GM18519 (cell line): ENCODE measurements at regions not wholly inside any gene's neighbourhood (a gene's known extent, or its start where the extent isn't known, plus 50 kb on each side); places are given as distances from the start of the nearest gene placed in this dataset.
"Not testable (repeated sequence)": the region's sequence is repeated elsewhere in the genome, so short reads cannot be mapped to it uniquely, and the experiment has no call there.

Experiments used
- ATAC-seq: cut with Tn5 transposase; IDR thresholded peaks from one replicate; pipeline ENCODE4 v1.9.1; 2021; ENCODE audit warnings: mild to moderate bottlenecking, moderate library complexity; ENCODE audit not compliant: unreplicated experiment, low FRiP score

GRCh38 chr2:228465408-228465807 lies 283.9 kb upstream of the SPHKAP start:
- ATAC-seq = no peak

GRCh38 chr2:228458364-228458763 lies 276.9 kb upstream of the SPHKAP start:
- ATAC-seq = no peak

- no peak for ATAC-seq
These were observed 265.9 kb upstream of the SPHKAP start for GRCh38 chr2:228447266-228447915.

- ATAC-seq = no peak
These were observed 265.2 kb upstream of the SPHKAP start for GRCh38 chr2:228446734-228447133.

GRCh38 chr2:228444161-228444560 lies 262.7 kb upstream of the SPHKAP start:
- ATAC-seq = no peak

GRCh38 chr2:228433721-228434120 lies 252.2 kb upstream of the SPHKAP start:
- no peak for ATAC-seq

- ATAC-seq = no peak
These were observed 250.6 kb upstream of the SPHKAP start for GRCh38 chr2:228432116-228432515.

GRCh38 chr2:228430986-228431385 lies 249.5 kb upstream of the SPHKAP start:
- ATAC-seq = no peak

GRCh38 chr2:228426502-228427216 lies 245.2 kb upstream of the SPHKAP start:
- no peak for ATAC-seq

- not testable (repeated sequence) for ATAC-seq
These were observed 244.0 kb upstream of the SPHKAP start for GRCh38 chr2:228425411-228426060.

GRCh38 chr2:228417956-228418355 lies 236.5 kb upstream of the SPHKAP start:
- no peak for ATAC-seq

GRCh38 chr2:228417526-228417925 lies 236.0 kb upstream of the SPHKAP start:
- ATAC-seq = no peak

- no peak for ATAC-seq
These were observed 228.6 kb upstream of the SPHKAP start for GRCh38 chr2:228410061-228410460.

- no peak for ATAC-seq
These were observed 228.0 kb upstream of the SPHKAP start for GRCh38 chr2:228409493-228409892.

GRCh38 chr2:228408529-228409227 lies 227.2 kb upstream of the SPHKAP start:
- no peak for ATAC-seq

GRCh38 chr2:228407821-228408220 lies 226.3 kb upstream of the SPHKAP start:
- ATAC-seq = no peak

GRCh38 chr2:228401065-228401912 lies 219.8 kb upstream of the SPHKAP start:
- ATAC-seq = peak; percentile 77

- no peak for ATAC-seq
These were observed 206.3 kb upstream of the SPHKAP start for GRCh38 chr2:228387776-228388175.

- ATAC-seq = no peak
These were observed 197.4 kb upstream of the SPHKAP start for GRCh38 chr2:228378696-228379425.

GRCh38 chr2:228378233-228378632 lies 196.7 kb upstream of the SPHKAP start:
- no peak for ATAC-seq
